Vagina (tissue), 2 donors: ENCODE measurements at regions not wholly inside any gene's neighbourhood (a gene's known extent, or its start where the extent isn't known, plus 50 kb on each side); places are given as distances from the start of the nearest gene placed in this dataset.
"Not testable (repeated sequence)": the region's sequence is repeated elsewhere in the genome, so short reads cannot be mapped to it uniquely, and the experiment has no call there.

Experiments
- DNase-seq, 2 donors: peaks; one replicate each; pipeline ENCODE4 v3.0.0-alpha.2; 2017; ENCODE audit errors: extremely low spot score in 2 of 2
- H3K27ac ChIP-seq: fragments of 200-600 bp; sonication (generic); one replicate; pipeline ENCODE4 v1.5.1; 2019
- H3K27me3 ChIP-seq: fragments of 200-600 bp; sonication (generic); one replicate; pipeline ENCODE4 v1.5.1; 2019
- H3K36me3 ChIP-seq, 2 donors: fragments of 200-600 bp; sonication (generic); one replicate each; pipeline ENCODE4 v1.5.1; 2017 to 2019
- H3K4me1 ChIP-seq: fragments of 200-600 bp; sonication (generic); one replicate; pipeline ENCODE4 v1.5.1; 2019
- H3K4me3 ChIP-seq, 2 donors: fragments of 200-600 bp; sonication (generic); 1 replicate in 1 of 2; 2 replicates in 1 of 2; pipeline ENCODE4 v1.5.1; 2016 to 2019
- H3K9me3 ChIP-seq: fragments of 200-600 bp; sonication (generic); one replicate; pipeline ENCODE4 v1.5.1; 2019
- POLR2A ChIP-seq, 2 donors: fragments of 450-650 bp; IDR thresholded peaks; one replicate each; pipeline ENCODE4 v1.6.1; 2017; ENCODE audit warnings: antibody characterized with exemption in 2 of 2, mild to moderate bottlenecking in 2 of 2, moderate library complexity in 2 of 2
- POLR2AphosphoS5 ChIP-seq, 2 donors: sonication (generic); formaldehyde crosslinking; IDR thresholded peaks; one replicate each; pipeline ENCODE4 v1.9.0; 2017; ENCODE audit warnings: antibody characterized with exemption in 2 of 2, mild to moderate bottlenecking in 2 of 2, low read depth in 1 of 2; ENCODE audit not compliant: insufficient read depth in 1 of 2
- intact Hi-C: fragments of 100-400 bp; cut with DNase I; formaldehyde crosslinking; loops from one replicate; pipeline ENCODE4 v1.15.1; 2023
- TF ChIP-seq, protein P1 (sequence below), 3 experiments: fragments of 450-650 bp in 2 of 3; fragments of 200-600 bp in 1 of 3; sonication (generic) in 1 of 3; IDR thresholded peaks; one replicate each; pipeline ENCODE4 v1.5.1; 2017 to 2019; ENCODE audit warnings: antibody characterized with exemption in 3 of 3, mild to moderate bottlenecking in 2 of 3, moderate library complexity in 2 of 3

- TF ChIP-seq, protein P1, sequence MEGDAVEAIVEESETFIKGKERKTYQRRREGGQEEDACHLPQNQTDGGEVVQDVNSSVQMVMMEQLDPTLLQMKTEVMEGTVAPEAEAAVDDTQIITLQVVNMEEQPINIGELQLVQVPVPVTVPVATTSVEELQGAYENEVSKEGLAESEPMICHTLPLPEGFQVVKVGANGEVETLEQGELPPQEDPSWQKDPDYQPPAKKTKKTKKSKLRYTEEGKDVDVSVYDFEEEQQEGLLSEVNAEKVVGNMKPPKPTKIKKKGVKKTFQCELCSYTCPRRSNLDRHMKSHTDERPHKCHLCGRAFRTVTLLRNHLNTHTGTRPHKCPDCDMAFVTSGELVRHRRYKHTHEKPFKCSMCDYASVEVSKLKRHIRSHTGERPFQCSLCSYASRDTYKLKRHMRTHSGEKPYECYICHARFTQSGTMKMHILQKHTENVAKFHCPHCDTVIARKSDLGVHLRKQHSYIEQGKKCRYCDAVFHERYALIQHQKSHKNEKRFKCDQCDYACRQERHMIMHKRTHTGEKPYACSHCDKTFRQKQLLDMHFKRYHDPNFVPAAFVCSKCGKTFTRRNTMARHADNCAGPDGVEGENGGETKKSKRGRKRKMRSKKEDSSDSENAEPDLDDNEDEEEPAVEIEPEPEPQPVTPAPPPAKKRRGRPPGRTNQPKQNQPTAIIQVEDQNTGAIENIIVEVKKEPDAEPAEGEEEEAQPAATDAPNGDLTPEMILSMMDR (IDR thresholded peaks at IDR 0.05), result no peak
- TF ChIP-seq POLR2A (IDR thresholded peaks at IDR 0.05), result no peak
- TF ChIP-seq POLR2AphosphoS5 (IDR thresholded peaks at IDR 0.05; ENCODE audit: insufficient read depth in 1 of 2, low read depth in 1 of 2), result no peak
- intact Hi-C loops, result no loop called here
- no peak for DNase-seq
- Histone ChIP-seq H3K27me3 (no peaks in the 10 kb centered on the region), H3K27ac (no peak overlapping the region), H3K4me3 (no peak overlapping the region), H3K9me3 (no peaks in the 10 kb centered on the region), H3K4me1 (no peaks in the 10 kb centered on the region), H3K36me3 (no peaks in the 10 kb centered on the region)
Measured at GRCh38 chr3:106840319-106840718, 536.9 kb upstream of the CCDC54 start.

- intact Hi-C loops, result no loop called here
- H3K4me1 ChIP-seq, result no peaks in the 10 kb centered on the region
- no peaks in the 10 kb centered on the region for H3K9me3 ChIP-seq
- H3K36me3 ChIP-seq, result no peaks in the 10 kb centered on the region
- TF ChIP-seq POLR2A (IDR thresholded peaks at IDR 0.05) (no peak), POLR2AphosphoS5 (IDR thresholded peaks at IDR 0.05; ENCODE audit: insufficient read depth in 1 of 2, low read depth in 1 of 2) (no peak)
- TF ChIP-seq, protein P1 (IDR thresholded peaks at IDR 0.05), result no peak
- no peak overlapping the region for H3K4me3 ChIP-seq
- DNase-seq, result no peak
- no peak overlapping the region for H3K27ac ChIP-seq
- H3K27me3 ChIP-seq, result no peaks in the 10 kb centered on the region
Measured at GRCh38 chr3:106842151-106842550, 535.1 kb upstream of the CCDC54 start.

- Histone ChIP-seq H3K36me3 (no peaks in the 10 kb centered on the region), H3K27ac (no peak overlapping the region), H3K9me3 (no peaks in the 10 kb centered on the region), H3K4me1 (no peaks in the 10 kb centered on the region), H3K27me3 (no peaks in the 10 kb centered on the region), H3K4me3 (no peak overlapping the region)
- TF ChIP-seq, protein P1 (IDR thresholded peaks at IDR 0.05), result no peak
- TF ChIP-seq POLR2A (IDR thresholded peaks at IDR 0.05) (no peak), POLR2AphosphoS5 (IDR thresholded peaks at IDR 0.05; ENCODE audit: insufficient read depth in 1 of 2, low read depth in 1 of 2) (no peak)
- no peak for DNase-seq
- intact Hi-C loops, result no loop called here
Measured at GRCh38 chr3:106844638-106845037, 532.6 kb upstream of the CCDC54 start.

GRCh38 chr3:106848099-106848498 lies 529.1 kb upstream of the CCDC54 start:
- Histone ChIP-seq H3K36me3 (no peaks in the 10 kb centered on the region), H3K4me1 (no peaks in the 10 kb centered on the region), H3K27me3 (no peaks in the 10 kb centered on the region), H3K27ac (no peak overlapping the region), H3K9me3 (no peaks in the 10 kb centered on the region), H3K4me3 (no peak overlapping the region)
- intact Hi-C loops, result no loop called here
- no peak for DNase-seq
- TF ChIP-seq, protein P1 (IDR thresholded peaks at IDR 0.05), result no peak

- no peaks in the 10 kb centered on the region for H3K36me3 ChIP-seq
- no peak overlapping the region for H3K27ac ChIP-seq
- intact Hi-C loops, result no loop called here
- H3K4me3 ChIP-seq, result no peak overlapping the region
- no peak for DNase-seq
- TF ChIP-seq POLR2AphosphoS5 (IDR thresholded peaks at IDR 0.05; ENCODE audit: insufficient read depth in 1 of 2, low read depth in 1 of 2) (no peak), POLR2A (IDR thresholded peaks at IDR 0.05) (no peak)
- TF ChIP-seq, protein P1 (IDR thresholded peaks at IDR 0.05), result no peak
- no peaks in the 10 kb centered on the region for H3K9me3 ChIP-seq
- no peaks in the 10 kb centered on the region for H3K27me3 ChIP-seq
- no peaks in the 10 kb centered on the region for H3K4me1 ChIP-seq
Measured at GRCh38 chr3:106850437-106850836, 526.8 kb upstream of the CCDC54 start.

DNA sequence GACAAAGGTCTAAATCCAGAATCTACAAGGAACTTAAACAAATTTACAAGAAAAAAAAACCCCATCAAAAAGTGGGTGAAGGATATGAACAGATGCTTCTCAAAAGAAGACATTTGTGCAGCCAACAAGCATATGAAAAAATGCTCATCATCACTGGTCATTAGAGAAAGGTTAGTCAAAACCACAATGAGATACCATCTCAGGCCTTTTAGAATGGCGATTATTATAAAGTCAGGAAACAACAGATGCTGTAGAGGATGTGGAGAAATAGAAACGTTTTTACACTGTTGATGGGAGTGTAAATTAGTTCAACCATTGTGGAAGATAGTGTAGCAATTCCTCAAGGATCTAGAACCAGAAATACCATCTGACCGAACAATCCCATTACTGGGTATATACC lies 518.9 kb upstream of the CCDC54 start:
- intact Hi-C loops, H3K27ac ChIP-seq, H3K9me3 ChIP-seq, H3K4me3 ChIP-seq, H3K27me3 ChIP-seq, H3K36me3 ChIP-seq, DNase-seq, H3K4me1 ChIP-seq: not testable (repeated sequence)
